H9 (cell line): ENCODE measurements at regions not wholly inside any gene's neighbourhood (a gene's known extent, or its start where the extent isn't known, plus 50 kb on each side); places are given as distances from the start of the nearest gene placed in this dataset.
"Not testable (repeated sequence)": the region's sequence is repeated elsewhere in the genome, so short reads cannot be mapped to it uniquely, and the experiment has no call there.

Source experiments
- DNase-seq: peaks from one replicate; pipeline ENCODE4 v3.0.0-alpha.2; 2017
- H2AFZ ChIP-seq: one replicate; pipeline ENCODE4 v1.6.1; 2013; ENCODE audit warnings: mild to moderate bottlenecking, low read length, control low read depth, moderate library complexity
- H2AK5ac ChIP-seq: 2 replicates; pipeline ENCODE4 v1.6.1; 2013; ENCODE audit warnings: low read length, control low read depth, mixed read lengths; ENCODE audit not compliant: insufficient read length
- H2BK120ac ChIP-seq: one replicate; pipeline ENCODE4 v1.6.1; 2013; ENCODE audit warnings: low read depth, mild to moderate bottlenecking, low read length, control low read depth, inconsistent platforms; ENCODE audit not compliant: poor library complexity, severe bottlenecking
- H2BK12ac ChIP-seq: 2 replicates; pipeline ENCODE4 v1.6.1; 2013; ENCODE audit warnings: low read length, control low read depth, mixed read lengths, low read depth; ENCODE audit not compliant: insufficient read length
- H2BK15ac ChIP-seq: 2 replicates; pipeline ENCODE4 v1.6.1; 2013; ENCODE audit warnings: low read depth, low read length, control low read depth
- H2BK20ac ChIP-seq: one replicate; pipeline ENCODE4 v1.6.1; 2013; ENCODE audit warnings: low read depth, mild to moderate bottlenecking, low read length, control low read depth, inconsistent platforms; ENCODE audit not compliant: poor library complexity, severe bottlenecking
- H2BK5ac ChIP-seq: 2 replicates; pipeline ENCODE4 v1.6.1; 2013; ENCODE audit warnings: low read length, control low read depth, mixed read lengths; ENCODE audit not compliant: insufficient read length
- H3K14ac ChIP-seq: 2 replicates; pipeline ENCODE4 v1.6.1; 2013; ENCODE audit warnings: low read length, control low read depth; ENCODE audit not compliant: insufficient read depth
- H3K18ac ChIP-seq: 2 replicates; pipeline ENCODE4 v1.6.1; 2013; ENCODE audit warnings: low read depth, mild to moderate bottlenecking, mixed read lengths, low read length, control low read depth; ENCODE audit not compliant: insufficient read length
- H3K23ac ChIP-seq: 2 replicates; pipeline ENCODE4 v1.6.1; 2013; ENCODE audit warnings: low read length, control low read depth, mixed read lengths, low read depth; ENCODE audit not compliant: insufficient read length
- H3K23me2 ChIP-seq: 2 replicates; pipeline ENCODE4 v1.6.1; 2013; ENCODE audit warnings: low read depth, mild to moderate bottlenecking, mixed read lengths, low read length, control low read depth; ENCODE audit not compliant: insufficient read length, poor library complexity, severe bottlenecking
- H3K27ac ChIP-seq: 2 replicates; pipeline ENCODE4 v1.5.1; 2013; ENCODE audit warnings: low read length, control low read depth, mixed read lengths, low read depth; ENCODE audit not compliant: insufficient read length
- H3K27me3 ChIP-seq: 2 replicates; pipeline ENCODE4 v1.6.1; 2013; ENCODE audit warnings: low read length, control low read depth, inconsistent platforms; ENCODE audit not compliant: insufficient read depth
- H3K4ac ChIP-seq: 2 replicates; pipeline ENCODE4 v1.6.1; 2013; ENCODE audit warnings: low read depth, mild to moderate bottlenecking, control low read depth, inconsistent platforms, low read length, moderate library complexity
- H3K4me1 ChIP-seq: 2 replicates; pipeline ENCODE4 v1.6.1; 2013; ENCODE audit warnings: low read length, control low read depth, inconsistent platforms; ENCODE audit not compliant: insufficient read depth
- H3K4me2 ChIP-seq: 2 replicates; pipeline ENCODE4 v1.6.1; 2013; ENCODE audit warnings: low read length, control low read depth, mixed read lengths; ENCODE audit not compliant: insufficient read length, insufficient read depth
- H3K56ac ChIP-seq: 2 replicates; pipeline ENCODE4 v1.6.1; 2013; ENCODE audit warnings: low read depth, mild to moderate bottlenecking, mixed read lengths, low read length, control low read depth; ENCODE audit not compliant: insufficient read length
- H3K79me1 ChIP-seq: 2 replicates; pipeline ENCODE4 v1.6.1; 2013; ENCODE audit warnings: low read depth, mild to moderate bottlenecking, moderate library complexity, low read length, control low read depth, inconsistent platforms; ENCODE audit not compliant: insufficient read depth, poor library complexity, severe bottlenecking
- H3K79me2 ChIP-seq: 2 replicates; pipeline ENCODE4 v1.6.1; 2013; ENCODE audit warnings: low read length, control low read depth, inconsistent platforms; ENCODE audit not compliant: insufficient read depth
- H3K9ac ChIP-seq: 2 replicates; pipeline ENCODE4 v1.6.1; 2013; ENCODE audit warnings: low read length, control low read depth, mixed read lengths; ENCODE audit not compliant: insufficient read length; ENCODE audit errors: extremely low read depth
- H3K9me3 ChIP-seq: one replicate; pipeline ENCODE4 v1.6.1; 2013; ENCODE audit warnings: low read depth, low read length, inconsistent platforms; ENCODE audit not compliant: control insufficient read depth
- H3T11ph ChIP-seq: one replicate; pipeline ENCODE4 v1.6.1; 2013; ENCODE audit warnings: mild to moderate bottlenecking, low read length, control low read depth, inconsistent platforms
- H4K20me1 ChIP-seq: one replicate; pipeline ENCODE4 v1.6.1; 2013; ENCODE audit not compliant: control insufficient read depth, insufficient read length, insufficient read depth
- H4K5ac ChIP-seq: 2 replicates; pipeline ENCODE4 v1.6.1; 2013; ENCODE audit warnings: low read depth, mild to moderate bottlenecking, mixed read lengths, low read length, control low read depth; ENCODE audit not compliant: insufficient read length
- H4K8ac ChIP-seq: replicated peaks from 2 replicates; pipeline ENCODE4 v1.6.1; 2013; ENCODE audit warnings: low read length, control low read depth, mixed read lengths, low read depth; ENCODE audit not compliant: insufficient read length
- H4K91ac ChIP-seq: 2 replicates; pipeline ENCODE4 v1.6.1; 2013; ENCODE audit warnings: low read depth, mild to moderate bottlenecking, moderate library complexity, mixed read lengths, low read length, control low read depth; ENCODE audit not compliant: insufficient read length
- H3K27ac Mint-ChIP-seq, 3 experiments: 2 replicates in 2 of 3; 3 replicates in 1 of 3; pipeline ENCODE4 v1.8.0; 2020 to 2021; ENCODE audit warnings: mixed read lengths in 3 of 3, mild to moderate bottlenecking in 1 of 3, moderate library complexity in 1 of 3
- H3K27me3 Mint-ChIP-seq: 2 replicates; pipeline ENCODE4 v1.8.0; 2021; ENCODE audit warnings: low read depth, mild to moderate bottlenecking, moderate library complexity, mixed read lengths
- H3K36me3 Mint-ChIP-seq, 3 experiments: 2 replicates in 2 of 3; 3 replicates in 1 of 3; pipeline ENCODE4 v1.8.0; 2020 to 2021; ENCODE audit warnings: low read depth in 3 of 3, mixed read lengths in 3 of 3; ENCODE audit not compliant: insufficient read depth in 1 of 3
- H3K4me1 Mint-ChIP-seq, 2 experiments: 2 replicates each; pipeline ENCODE4 v1.8.0; 2020; ENCODE audit warnings: mixed read lengths in 2 of 2
- H3K4me3 Mint-ChIP-seq, 2 experiments: 2 replicates in 1 of 2; 3 replicates in 1 of 2; pipeline ENCODE4 v1.8.0; 2020 to 2021; ENCODE audit warnings: mild to moderate bottlenecking in 2 of 2, mixed read lengths in 2 of 2, moderate library complexity in 1 of 2
- H3K9me3 Mint-ChIP-seq, 2 experiments: 2 replicates in 1 of 2; 3 replicates in 1 of 2; pipeline ENCODE4 v1.8.0; 2020; ENCODE audit warnings: mild to moderate bottlenecking in 2 of 2, mixed read lengths in 2 of 2, moderate library complexity in 1 of 2
- WGBS: extraction: QIAGEN DNeasy Blood & Tissue Kit; methylation state at CpG from one replicate; pipeline ENCODE4 v1.1.7; 2013; ENCODE audit warnings: missing lambda C conversion rate, low lambda C conversion rate, mixed read lengths; ENCODE audit not compliant: insufficient read length; ENCODE audit errors: extremely low coverage; 5-methylcytosine and 5-hydroxymethylcytosine counted together
- TF ChIP-seq, protein P1 (sequence below): fragments of 200-600 bp; sonication (generic); conservative IDR thresholded peaks from 3 replicates; pipeline ENCODE4 v1.8.0; 2021; ENCODE audit warnings: antibody characterized with exemption, mild to moderate bottlenecking

GRCh38 chr1:157334041-157334440 lies 195.8 kb upstream of the ETV3 start:
- Histone ChIP-seq H3K9ac (no peak overlapping the region), H2AK5ac (no peak overlapping the region), H2BK120ac (no peak overlapping the region), H3K79me1 (no peaks in the 10 kb centered on the region), H3K23me2 (no peaks in the 10 kb centered on the region), H2BK12ac (no peak overlapping the region), H3K4me2 (no peak overlapping the region), H3K4ac (no peak overlapping the region), H4K5ac (no peak overlapping the region), H3K18ac (no peak overlapping the region), H3K56ac (no peak overlapping the region), H2BK5ac (no peak overlapping the region), H4K8ac (no peak overlapping the region), H3K23ac (no peak overlapping the region), H2AFZ (no peak overlapping the region), H4K91ac (no peak overlapping the region), H2BK15ac (no peak overlapping the region), H3K27ac (no peak overlapping the region), H3T11ph (no peak overlapping the region), H3K9me3 (no peaks in the 10 kb centered on the region), H3K14ac (no peak overlapping the region), H4K20me1 (no peaks in the 10 kb centered on the region), H2BK20ac (no peak overlapping the region), H3K79me2 (no peaks in the 10 kb centered on the region), H3K4me1 (no peaks in the 10 kb centered on the region), H3K27me3 (no peaks in the 10 kb centered on the region)
- H3K27ac Mint-ChIP-seq: no peak overlapping the region
- H3K4me3 Mint-ChIP-seq: no peak overlapping the region
- WGBS: no CpG with 5 or more reads among the region's 2 CpGs
- TF ChIP-seq, protein P1, sequence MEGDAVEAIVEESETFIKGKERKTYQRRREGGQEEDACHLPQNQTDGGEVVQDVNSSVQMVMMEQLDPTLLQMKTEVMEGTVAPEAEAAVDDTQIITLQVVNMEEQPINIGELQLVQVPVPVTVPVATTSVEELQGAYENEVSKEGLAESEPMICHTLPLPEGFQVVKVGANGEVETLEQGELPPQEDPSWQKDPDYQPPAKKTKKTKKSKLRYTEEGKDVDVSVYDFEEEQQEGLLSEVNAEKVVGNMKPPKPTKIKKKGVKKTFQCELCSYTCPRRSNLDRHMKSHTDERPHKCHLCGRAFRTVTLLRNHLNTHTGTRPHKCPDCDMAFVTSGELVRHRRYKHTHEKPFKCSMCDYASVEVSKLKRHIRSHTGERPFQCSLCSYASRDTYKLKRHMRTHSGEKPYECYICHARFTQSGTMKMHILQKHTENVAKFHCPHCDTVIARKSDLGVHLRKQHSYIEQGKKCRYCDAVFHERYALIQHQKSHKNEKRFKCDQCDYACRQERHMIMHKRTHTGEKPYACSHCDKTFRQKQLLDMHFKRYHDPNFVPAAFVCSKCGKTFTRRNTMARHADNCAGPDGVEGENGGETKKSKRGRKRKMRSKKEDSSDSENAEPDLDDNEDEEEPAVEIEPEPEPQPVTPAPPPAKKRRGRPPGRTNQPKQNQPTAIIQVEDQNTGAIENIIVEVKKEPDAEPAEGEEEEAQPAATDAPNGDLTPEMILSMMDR: no peak
- no peak for DNase-seq
- H3K36me3 Mint-ChIP-seq: peaks cover 8 to 19% (median 11%) of the 10 kb centered on the region in 3 experiments; a peak in 5 of 7 replicates
- H3K27me3 Mint-ChIP-seq: no peaks in the 10 kb centered on the region; the same call in 1 of the 2 replicates
- peaks cover 4% of the 10 kb centered on the region in 2 experiments; a peak in 2 of 4 replicates for H3K4me1 Mint-ChIP-seq
- H3K9me3 Mint-ChIP-seq: peaks cover 13 to 26% of the 10 kb centered on the region in 2 experiments

DNA sequence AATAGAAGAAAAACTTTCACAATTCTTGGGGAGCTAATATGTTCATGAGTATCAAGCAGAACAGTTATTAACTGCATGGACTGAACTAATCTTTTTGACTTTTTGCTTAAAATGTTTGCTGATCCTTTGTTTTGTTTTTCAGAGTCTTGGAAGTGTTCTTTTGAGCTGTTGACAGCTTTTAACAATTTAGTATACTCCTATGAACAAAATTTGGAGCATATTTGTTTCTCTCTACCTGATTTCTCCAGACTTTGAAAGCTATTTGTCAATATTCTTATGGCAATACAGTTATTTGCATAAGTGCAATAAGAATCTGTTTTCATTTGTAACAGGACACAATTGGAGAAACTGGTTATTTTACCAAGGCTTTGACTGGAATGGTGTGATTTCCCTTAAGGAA lies 192.0 kb upstream of the ETV3 start:
- not testable (repeated sequence) for H3K14ac ChIP-seq, H3K27ac ChIP-seq, H2BK120ac ChIP-seq, H3K23ac ChIP-seq, H4K20me1 ChIP-seq, H2BK12ac ChIP-seq, H4K5ac ChIP-seq, H2BK15ac ChIP-seq, H3K4me3 Mint-ChIP-seq, H3K18ac ChIP-seq, H3K27me3 Mint-ChIP-seq, H3K79me2 ChIP-seq, H3K4ac ChIP-seq, H2BK20ac ChIP-seq, H3K79me1 ChIP-seq, H3K9ac ChIP-seq, DNase-seq, H2BK5ac ChIP-seq, H2AFZ ChIP-seq, H3K27me3 ChIP-seq, H3K9me3 ChIP-seq, H3K4me2 ChIP-seq, H4K8ac ChIP-seq, H3T11ph ChIP-seq, H3K27ac Mint-ChIP-seq, H3K56ac ChIP-seq, H3K4me1 ChIP-seq, H2AK5ac ChIP-seq, H3K23me2 ChIP-seq, H4K91ac ChIP-seq
- peaks cover 13 to 24% of the 10 kb centered on the region in 2 experiments; a peak in 4 of 5 replicates for H3K9me3 Mint-ChIP-seq
- H3K36me3 Mint-ChIP-seq: peaks cover 8 to 21% (median 11%) of the 10 kb centered on the region in 3 experiments; a peak in 5 of 7 replicates
- H3K4me1 Mint-ChIP-seq: peaks cover 26 to 27% of the 10 kb centered on the region in 2 experiments
